Mesenchymal stem cell (in vitro differentiated cells and primary cell): ENCODE measurements at regions not wholly inside any gene's neighbourhood (a gene's known extent, or its start where the extent isn't known, plus 50 kb on each side); places are given as distances from the start of the nearest gene placed in this dataset.

Experiments used
- DNase-seq: peaks from one replicate; pipeline ENCODE4 v3.0.0-alpha.2; 2013
- H2AFZ ChIP-seq: one replicate; pipeline ENCODE4 v1.6.1; 2013; ENCODE audit warnings: low read depth, mild to moderate bottlenecking, control low read depth, inconsistent platforms, low read length, moderate library complexity
- H2AK5ac ChIP-seq: 2 replicates; pipeline ENCODE4 v1.6.1; 2013; ENCODE audit warnings: low read length, moderate library complexity, mild to moderate bottlenecking, inconsistent platforms; ENCODE audit not compliant: severe bottlenecking
- H2BK120ac ChIP-seq: one replicate; pipeline ENCODE4 v1.6.1; 2013; ENCODE audit warnings: low read depth, mild to moderate bottlenecking, inconsistent platforms, low read length, moderate library complexity
- H2BK12ac ChIP-seq, 2 experiments: one replicate each; pipeline ENCODE4 v1.6.1; 2013; ENCODE audit warnings: inconsistent platforms in 2 of 2, low read length in 2 of 2, mild to moderate bottlenecking in 2 of 2, moderate library complexity in 2 of 2, control low read depth in 1 of 2
- H2BK15ac ChIP-seq: one replicate; pipeline ENCODE4 v1.6.1; 2013; ENCODE audit warnings: mild to moderate bottlenecking, low read depth, inconsistent platforms; ENCODE audit not compliant: poor library complexity, severe bottlenecking
- H2BK5ac ChIP-seq: 2 replicates; pipeline ENCODE4 v1.6.1; 2013; ENCODE audit warnings: low read depth, mild to moderate bottlenecking, low read length, control low read depth, inconsistent platforms; ENCODE audit not compliant: poor library complexity, severe bottlenecking
- H3K14ac ChIP-seq, 2 experiments: one replicate each; pipeline ENCODE4 v1.6.1; 2013; ENCODE audit warnings: inconsistent platforms in 2 of 2, low read length in 2 of 2, control low read depth in 1 of 2, mild to moderate bottlenecking in 1 of 2, moderate library complexity in 1 of 2
- H3K18ac ChIP-seq, 2 experiments: one replicate each; pipeline ENCODE4 v1.6.1; 2013; ENCODE audit warnings: inconsistent platforms in 2 of 2, low read length in 2 of 2, control low read depth in 1 of 2, low read depth in 1 of 2, mild to moderate bottlenecking in 1 of 2
- H3K23ac ChIP-seq, 2 experiments: one replicate each; pipeline ENCODE4 v1.6.1; 2013; ENCODE audit warnings: inconsistent platforms in 2 of 2, low read length in 2 of 2, mild to moderate bottlenecking in 2 of 2, moderate library complexity in 2 of 2, control low read depth in 1 of 2
- H3K27ac ChIP-seq: 2 replicates; pipeline ENCODE4 v1.5.1; 2013; ENCODE audit warnings: mild to moderate bottlenecking, moderate library complexity, low read length, control low read depth, inconsistent platforms; ENCODE audit not compliant: poor library complexity, severe bottlenecking
- H3K27me3 ChIP-seq, 2 experiments: 2 replicates each; pipeline versions ENCODE4 v1.6.1 to v1.7.0; 2013; ENCODE audit warnings: low read length in 2 of 2, mild to moderate bottlenecking in 2 of 2, moderate library complexity in 2 of 2, control low read depth in 1 of 2, inconsistent platforms in 1 of 2; ENCODE audit not compliant: control insufficient read depth in 1 of 2, insufficient read depth in 1 of 2
- H3K36me3 ChIP-seq, 2 experiments: 2 replicates each; pipeline versions ENCODE4 v1.6.1 to v1.7.0; 2013; ENCODE audit warnings: low read length in 2 of 2, control low read depth in 1 of 2, inconsistent platforms in 1 of 2, low read depth in 1 of 2, mild to moderate bottlenecking in 1 of 2; ENCODE audit not compliant: insufficient read depth in 2 of 2, control insufficient read depth in 1 of 2
- H3K4ac ChIP-seq, 2 experiments: one replicate each; pipeline ENCODE4 v1.6.1; 2013; ENCODE audit warnings: inconsistent platforms in 2 of 2, low read length in 2 of 2, mild to moderate bottlenecking in 2 of 2, moderate library complexity in 2 of 2, control low read depth in 1 of 2, low read depth in 1 of 2
- H3K4me1 ChIP-seq: 2 replicates; pipeline ENCODE4 v1.6.1; 2013; ENCODE audit warnings: low read depth, low read length, control low read depth; ENCODE audit not compliant: control insufficient read depth, insufficient read depth
- H3K4me2 ChIP-seq: 2 replicates; pipeline ENCODE4 v1.6.1; 2013; ENCODE audit warnings: low read length, mild to moderate bottlenecking, inconsistent platforms; ENCODE audit not compliant: poor library complexity, severe bottlenecking
- H3K4me3 ChIP-seq, 2 experiments: 2 replicates each; pipeline versions ENCODE4 v1.5.1 to v1.7.0; 2013; ENCODE audit warnings: low read length in 2 of 2, mild to moderate bottlenecking in 2 of 2, control low read depth in 1 of 2, low read depth in 1 of 2; ENCODE audit not compliant: insufficient read depth in 1 of 2
- H3K79me1 ChIP-seq: replicated peaks from 2 replicates; pipeline ENCODE4 v1.6.1; 2013; ENCODE audit warnings: mild to moderate bottlenecking, control low read depth, low read length, inconsistent platforms; ENCODE audit not compliant: poor library complexity, severe bottlenecking
- H3K9ac ChIP-seq: 2 replicates; pipeline ENCODE4 v1.7.0; 2013; ENCODE audit warnings: mild to moderate bottlenecking, low read length, moderate library complexity
- H3K9me3 ChIP-seq: 2 replicates; pipeline ENCODE4 v1.7.0; 2013; ENCODE audit warnings: mild to moderate bottlenecking, low read length; ENCODE audit not compliant: control insufficient read depth
- H4K8ac ChIP-seq: one replicate; pipeline ENCODE4 v1.6.1; 2013; ENCODE audit warnings: inconsistent platforms, mild to moderate bottlenecking, low read length, moderate library complexity
- H4K91ac ChIP-seq: one replicate; pipeline ENCODE4 v1.6.1; 2013; ENCODE audit warnings: mild to moderate bottlenecking, low read length, inconsistent platforms
- WGBS: methylation state at CpG from one replicate; pipeline ENCODE4 v1.1.7; 2013; ENCODE audit warnings: mixed read lengths; 5-methylcytosine and 5-hydroxymethylcytosine counted together

DNA sequence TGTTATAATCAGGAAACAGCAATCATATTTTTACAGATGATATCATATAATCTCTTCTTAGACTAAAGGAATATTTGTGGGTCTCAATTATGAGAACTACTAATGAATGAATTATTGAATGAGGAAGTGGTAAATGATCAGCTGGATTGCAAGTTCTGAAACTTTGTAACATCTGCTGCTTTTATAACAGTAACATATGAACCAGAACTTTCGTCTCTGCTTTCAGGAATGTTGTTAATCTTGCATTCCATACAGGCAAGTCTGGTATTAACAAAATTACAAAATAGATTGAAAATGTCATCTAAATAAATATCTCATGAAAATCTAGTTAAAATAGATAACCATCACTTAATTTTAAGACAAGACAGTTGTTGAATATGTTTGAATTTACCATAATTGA is 110.5 kb upstream of the COL11A1 start:
- Histone ChIP-seq H3K18ac (no peak overlapping the region), H2AK5ac (no peak overlapping the region)
- no CpG with 5 or more reads among the region's 1 CpG for WGBS

DNA sequence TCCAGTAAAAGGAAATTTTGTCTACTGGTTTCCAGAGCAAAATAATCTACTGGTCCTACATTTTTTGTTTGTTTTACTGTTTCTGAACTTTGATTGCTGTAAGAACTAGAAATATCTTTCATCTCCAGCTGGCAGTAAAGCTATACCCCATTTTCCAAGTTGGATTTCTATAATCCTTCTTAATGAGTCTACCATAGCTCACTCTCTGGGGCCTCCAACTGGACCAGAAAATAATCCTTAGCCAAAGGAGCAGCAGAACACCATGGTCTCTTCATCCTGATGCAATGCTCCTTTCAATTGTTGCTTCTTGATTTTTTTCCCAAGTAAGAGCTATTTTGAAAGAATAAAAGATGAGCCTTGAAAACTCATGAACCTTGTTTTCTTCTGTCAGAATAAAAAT is 110.0 kb upstream of the COL11A1 start:
- H2AK5ac ChIP-seq, result no peak overlapping the region
- H3K14ac ChIP-seq, result no peak overlapping the region

More for the DNA sequence above, 110.5 kb upstream of the COL11A1 start:
- Histone ChIP-seq H2BK120ac (no peak overlapping the region), H2BK15ac (no peak overlapping the region), H3K4ac (no peak overlapping the region), H3K14ac (no peak overlapping the region), H2BK5ac (no peak overlapping the region), H3K4me3 (no peak overlapping the region), H3K9me3 (no peaks in the 10 kb centered on the region), H3K79me1 (no peaks in the 10 kb centered on the region), H3K23ac (no peak overlapping the region), H4K8ac (no peak overlapping the region), H3K9ac (no peak overlapping the region), H2BK12ac (no peak overlapping the region), H4K91ac (no peak overlapping the region), H3K36me3 (no peaks in the 10 kb centered on the region), H3K4me1 (no peaks in the 10 kb centered on the region), H3K27ac (no peak overlapping the region), H2AFZ (no peak overlapping the region), H3K27me3 (no peaks in the 10 kb centered on the region), H3K4me2 (no peak overlapping the region)
- DNase-seq, result no peak

DNA sequence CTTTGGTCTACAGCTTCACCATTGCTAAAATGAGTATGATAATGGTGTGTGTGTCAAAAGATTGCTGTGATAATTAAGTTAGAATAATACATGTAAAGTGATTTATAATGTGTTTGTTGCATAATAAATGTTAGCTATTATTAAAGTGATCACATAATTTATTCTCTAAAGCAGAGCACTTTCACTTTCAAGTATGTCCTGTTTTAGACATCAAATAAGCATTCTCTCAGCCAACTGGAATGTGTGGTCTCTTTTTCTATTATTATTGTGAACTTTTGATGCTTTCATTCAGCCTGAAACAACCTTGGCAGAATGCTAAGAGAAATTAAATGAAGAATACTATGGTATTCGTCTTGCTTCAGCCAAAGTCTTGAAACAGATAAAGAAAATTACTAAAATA is 102.8 kb upstream of the COL11A1 start:
- no CpG with 5 or more reads among the region's 1 CpG for WGBS
- Histone ChIP-seq H4K91ac (no peak overlapping the region), H3K4ac (no peak overlapping the region), H3K18ac (no peak overlapping the region), H3K27me3 (no peaks in the 10 kb centered on the region), H3K36me3 (no peaks in the 10 kb centered on the region), H3K9me3 (no peaks in the 10 kb centered on the region), H3K4me1 (peaks cover 1% of the 10 kb centered on the region), H3K4me2 (no peak overlapping the region), H2BK5ac (no peak overlapping the region), H3K27ac (peak overlapping the region; percentile 49), H2AK5ac (no peak overlapping the region), H3K23ac (no peak overlapping the region), H2BK12ac (no peak overlapping the region), H2AFZ (no peak overlapping the region), H2BK120ac (no peak overlapping the region), H3K14ac (no peak overlapping the region), H3K79me1 (no peaks in the 10 kb centered on the region), H3K4me3 (no peak overlapping the region), H2BK15ac (no peak overlapping the region), H4K8ac (no peak overlapping the region), H3K9ac (no peak overlapping the region)
- peak; percentile 18 for DNase-seq

More for the DNA sequence above, 110.0 kb upstream of the COL11A1 start:
- peak overlapping the region; percentile 38 for H2BK5ac ChIP-seq
- no peak overlapping the region for H4K8ac ChIP-seq
- H3K4ac ChIP-seq, result no peak overlapping the region
- H3K4me3 ChIP-seq, result no peak overlapping the region
- H2BK15ac ChIP-seq, result no peak overlapping the region
- peak overlapping the region; percentile 93 for H3K27ac ChIP-seq
- no peak overlapping the region for H2BK120ac ChIP-seq
- no peak overlapping the region for H4K91ac ChIP-seq
- H3K9me3 ChIP-seq, result no peaks in the 10 kb centered on the region
- no peak overlapping the region for H3K9ac ChIP-seq
- no peak overlapping the region for H3K18ac ChIP-seq
- no peak overlapping the region for H2BK12ac ChIP-seq
- no peaks in the 10 kb centered on the region for H3K27me3 ChIP-seq
- no peaks in the 10 kb centered on the region for H3K36me3 ChIP-seq
- no peaks in the 10 kb centered on the region for H3K79me1 ChIP-seq
- DNase-seq, result no peak
- peak overlapping the region; percentile 11 for H3K4me2 ChIP-seq
- no peak overlapping the region for H2AFZ ChIP-seq
- no peaks in the 10 kb centered on the region for H3K4me1 ChIP-seq
- H3K23ac ChIP-seq, result no peak overlapping the region

DNA sequence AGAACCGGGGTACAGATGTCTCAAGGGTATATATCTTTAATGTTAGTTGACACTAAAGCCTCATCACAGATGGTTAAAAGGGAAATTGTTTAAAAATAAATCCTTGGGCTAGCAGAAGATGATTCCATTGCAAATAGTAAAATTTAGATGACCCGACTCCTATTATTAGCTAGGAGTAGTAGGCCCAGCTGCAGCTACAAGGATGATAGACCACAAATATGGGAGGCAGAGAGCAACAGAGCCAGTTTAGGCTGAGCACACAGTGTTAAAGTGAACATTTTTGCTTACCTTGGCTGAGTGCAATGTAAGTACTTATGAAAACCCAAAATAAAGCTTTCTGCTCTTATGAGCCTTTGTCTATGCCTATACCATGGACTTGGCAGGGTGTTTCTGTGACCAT is 100.5 kb upstream of the COL11A1 start:
- Histone ChIP-seq H2AFZ (no peak overlapping the region), H2AK5ac (no peak overlapping the region), H2BK5ac (no peak overlapping the region), H3K4me1 (peaks cover 1% of the 10 kb centered on the region), H2BK12ac (no peak overlapping the region), H3K4ac (no peak overlapping the region), H3K27ac (no peak overlapping the region), H2BK15ac (no peak overlapping the region), H3K23ac (no peak overlapping the region), H4K91ac (no peak overlapping the region), H3K4me3 (no peak overlapping the region), H3K27me3 (no peaks in the 10 kb centered on the region), H3K36me3 (no peaks in the 10 kb centered on the region), H3K9me3 (no peaks in the 10 kb centered on the region), H2BK120ac (no peak overlapping the region), H3K14ac (no peak overlapping the region), H4K8ac (no peak overlapping the region), H3K79me1 (no peaks in the 10 kb centered on the region), H3K18ac (no peak overlapping the region), H3K4me2 (no peak overlapping the region), H3K9ac (no peak overlapping the region)
- WGBS, result 90% methylated on average over 2 of the region's 2 CpGs
- DNase-seq, result no peak
